ENCODE measurements at regions not wholly inside any gene's neighbourhood (a gene's known extent, or its start where the extent isn't known, plus 50 kb on each side); places are given as distances from the start of the nearest gene placed in this dataset.

DNA sequence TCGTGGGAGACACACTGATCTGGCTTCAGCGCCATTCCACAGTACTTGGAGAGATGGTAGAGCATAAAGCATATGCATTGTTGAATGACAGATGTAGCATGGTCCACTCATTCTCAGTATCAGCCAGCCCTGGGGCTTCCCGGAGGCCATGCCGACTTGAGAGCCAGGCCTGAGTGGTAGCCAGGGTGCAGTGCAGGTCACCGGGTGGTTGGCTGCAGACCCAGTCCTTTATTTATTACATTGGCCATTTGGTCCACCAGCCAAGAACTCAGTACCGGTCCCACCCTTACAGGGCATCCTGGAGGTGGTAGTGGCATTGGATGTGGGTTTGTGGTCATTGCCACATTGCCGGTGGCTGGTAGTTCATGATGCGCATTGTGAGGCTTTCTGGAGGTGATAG lies 121.6 kb upstream of the RTL1 start:
- FAIRE-seq (no peak), DNase-seq (ENCODE audit: low spot score) (no peak)

DNA sequence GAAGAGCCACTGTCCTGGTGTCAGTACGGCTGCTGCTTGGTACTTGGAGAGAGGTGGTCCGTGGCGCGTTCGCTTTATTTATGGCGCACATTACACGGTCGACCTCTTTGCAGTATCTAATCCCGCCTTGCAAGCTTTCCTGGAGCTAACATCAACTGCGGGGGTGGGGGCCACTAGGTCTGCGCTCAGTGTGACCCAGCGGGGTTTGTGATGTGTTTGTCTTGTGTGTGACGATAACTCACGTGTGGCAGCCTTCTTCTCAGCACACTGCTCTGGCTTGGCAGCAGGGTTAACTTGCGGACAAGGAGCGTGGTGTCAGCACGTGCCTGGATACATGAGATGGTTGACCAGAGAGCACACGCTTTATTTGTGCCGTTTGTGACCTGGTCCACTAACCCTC lies 122.2 kb upstream of the RTL1 start:
- no peak for FAIRE-seq
- DNase-seq (ENCODE audit: low spot score) = no peak

DNA sequence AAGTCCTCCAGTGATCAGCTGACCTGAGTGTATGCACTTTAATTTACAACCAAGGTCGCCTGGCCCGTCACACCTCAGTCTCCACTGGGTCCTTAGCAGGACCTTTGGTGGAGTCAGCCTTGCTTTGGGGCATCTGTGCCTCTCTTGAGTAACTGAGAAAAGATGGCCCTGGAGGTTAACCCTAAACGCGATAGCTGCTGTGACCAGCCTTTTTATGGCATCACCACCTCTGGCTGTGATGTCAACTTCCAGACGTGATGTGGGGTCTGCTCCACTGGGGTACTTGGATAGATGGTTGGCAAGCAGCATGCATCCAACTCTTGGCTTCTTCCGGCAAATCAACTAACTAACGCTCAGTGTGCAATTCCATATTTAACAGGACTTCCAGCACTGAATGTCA lies 122.8 kb upstream of the RTL1 start:
- FAIRE-seq = no peak
- no peak for DNase-seq (ENCODE audit: low spot score)

DNA sequence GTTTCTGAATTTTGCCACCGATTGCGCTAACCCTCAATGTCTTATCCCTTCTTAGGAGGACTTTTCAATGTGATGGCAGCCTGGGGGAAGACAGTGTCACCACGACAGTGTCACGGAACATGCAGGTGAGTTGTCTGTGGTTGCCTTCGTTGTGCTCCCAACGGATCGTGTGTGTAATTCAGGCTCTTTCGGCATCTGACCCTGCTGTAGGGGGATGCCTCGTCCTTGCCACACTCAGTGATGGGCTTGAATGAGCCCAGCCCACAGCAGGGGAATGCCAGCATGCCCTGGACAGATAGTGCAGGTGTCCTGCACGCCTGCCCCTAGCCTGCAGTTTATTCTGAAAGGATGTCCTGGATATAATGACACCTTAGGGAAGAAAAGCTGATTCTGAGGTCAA lies 123.8 kb upstream of the RTL1 start:
- no peak for DNase-seq (ENCODE audit: low spot score)
- FAIRE-seq = no peak

DNA sequence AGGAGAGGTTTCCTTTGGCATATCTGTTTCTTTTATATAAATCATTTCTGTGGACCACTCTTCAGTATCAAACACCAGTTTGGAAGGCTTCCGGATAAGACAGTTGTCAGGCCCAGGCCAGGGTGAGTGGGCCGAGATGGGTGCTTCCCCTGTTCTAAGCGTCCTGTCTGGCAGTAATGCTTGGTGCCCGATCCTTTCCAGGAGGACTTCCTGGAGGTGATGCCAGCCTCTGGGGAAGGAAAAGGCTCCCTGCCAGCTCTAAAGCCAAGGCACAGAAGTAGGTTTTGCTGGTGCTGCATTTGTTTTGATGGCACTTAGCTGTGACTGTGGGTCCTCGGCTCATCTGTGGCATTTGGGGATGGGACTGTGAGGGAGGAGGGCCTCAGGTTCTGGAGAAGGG lies 124.4 kb upstream of the RTL1 start:
- FAIRE-seq = no peak
- DNase-seq (ENCODE audit: low spot score) = no peak

DNA sequence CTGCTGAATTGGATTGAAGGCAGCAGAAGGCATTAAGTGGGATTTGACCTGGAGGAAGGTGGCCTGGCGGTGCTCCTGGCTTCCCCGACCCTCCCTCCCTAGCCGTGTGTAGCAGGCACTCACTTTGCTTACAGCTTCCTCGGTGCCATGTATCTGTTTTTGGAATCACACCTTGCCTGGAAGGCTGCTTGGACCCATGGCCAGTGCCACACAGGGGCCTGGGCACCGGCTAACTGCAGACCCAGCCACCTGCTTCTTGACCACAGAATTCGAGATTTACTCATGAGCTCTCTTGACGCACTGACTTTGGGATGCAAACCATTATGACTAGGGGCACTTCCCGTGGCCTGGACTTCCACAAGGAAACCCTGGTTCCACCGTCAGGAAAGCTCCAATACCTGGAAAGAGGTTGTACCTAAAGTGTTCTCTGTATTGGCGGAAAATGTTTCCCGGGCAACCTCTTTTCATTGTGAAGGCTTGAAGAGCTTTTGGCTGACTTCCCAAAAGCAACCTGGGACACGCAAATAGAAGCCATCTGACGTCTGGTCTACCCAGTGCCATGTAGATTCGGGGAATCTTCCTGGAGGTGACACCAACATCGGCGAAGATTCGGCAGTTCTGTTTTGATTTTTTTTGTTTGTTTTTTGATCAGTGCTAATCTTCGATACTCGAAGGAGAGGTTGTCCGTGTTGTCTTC lies 125.6 kb upstream of the RTL1 start:
- no peak for FAIRE-seq
- no peak for DNase-seq (ENCODE audit: low spot score)

DNA sequence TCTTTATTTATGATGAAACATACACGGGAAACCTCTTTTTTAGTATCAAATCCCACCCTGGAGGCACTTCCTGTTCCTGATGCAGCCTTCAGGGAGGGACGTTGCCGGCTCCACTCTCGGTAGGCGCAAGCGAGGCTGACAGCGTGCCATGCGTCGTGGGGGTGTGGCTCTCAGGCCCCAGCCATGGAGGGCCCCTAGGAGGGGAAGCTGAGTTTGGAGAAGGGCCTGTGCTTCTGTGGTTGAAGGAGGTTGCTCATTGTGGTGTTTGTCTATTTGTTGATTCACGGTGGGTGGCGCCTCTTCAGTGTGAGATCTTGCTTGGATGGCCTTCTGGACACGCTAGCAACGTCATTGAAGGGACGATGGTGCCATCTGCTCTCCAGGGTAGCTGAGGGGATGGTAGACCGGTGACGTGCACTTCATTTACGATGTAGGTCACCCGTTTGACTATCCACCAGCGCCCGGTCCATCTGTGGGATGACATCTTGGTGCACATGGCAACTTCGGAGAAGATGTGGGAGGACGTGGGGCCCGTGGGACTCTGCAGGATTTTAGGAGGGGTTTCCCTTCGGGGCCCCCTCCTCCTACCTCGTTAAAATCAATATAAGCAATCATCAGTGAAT lies 126.3 kb upstream of the RTL1 start:
- DNase-seq (ENCODE audit: low spot score) (no peak), FAIRE-seq (no peak)

DNA sequence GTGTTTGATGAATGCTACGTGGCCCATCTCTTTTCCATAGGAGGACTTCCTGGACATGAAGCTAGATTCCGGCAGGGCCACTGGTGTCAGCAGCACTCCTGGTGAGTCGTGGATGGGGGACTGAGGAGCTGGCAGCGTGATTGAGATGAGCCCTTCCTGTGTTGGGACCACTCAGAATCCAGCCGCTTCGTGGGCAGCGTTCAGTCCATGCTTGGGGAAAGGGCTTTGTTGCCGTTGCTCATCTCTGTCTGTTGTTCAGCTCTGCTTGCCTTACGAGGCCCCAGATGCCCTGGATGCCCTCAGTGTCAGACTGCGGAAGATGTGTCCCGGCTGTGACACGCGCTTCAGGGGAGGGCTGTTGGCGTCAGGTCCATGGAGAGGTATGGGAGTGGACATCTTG lies 127.1 kb upstream of the RTL1 start:
- no peak for DNase-seq (ENCODE audit: low spot score)
- no peak for FAIRE-seq

DNA sequence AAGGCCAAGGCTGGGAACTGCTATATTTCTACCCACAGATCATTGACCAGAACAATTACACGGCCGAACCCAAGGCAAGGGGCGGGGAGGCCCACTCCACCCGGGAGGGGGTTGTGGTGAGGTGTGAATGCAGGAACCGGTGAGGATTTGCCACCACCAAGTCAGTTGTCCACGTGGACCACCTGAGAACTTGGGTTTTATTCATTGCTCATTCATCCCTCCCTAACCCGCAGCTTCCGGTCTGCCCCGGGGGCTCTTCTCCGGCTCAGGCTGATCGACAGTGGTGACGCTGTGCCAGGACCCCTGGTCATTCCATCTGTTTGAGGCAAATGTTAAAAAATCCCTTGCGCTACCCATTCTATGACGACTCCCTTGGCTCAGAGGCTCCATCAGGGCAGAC lies 127.7 kb upstream of the RTL1 start:
- no peak for FAIRE-seq

DNA sequence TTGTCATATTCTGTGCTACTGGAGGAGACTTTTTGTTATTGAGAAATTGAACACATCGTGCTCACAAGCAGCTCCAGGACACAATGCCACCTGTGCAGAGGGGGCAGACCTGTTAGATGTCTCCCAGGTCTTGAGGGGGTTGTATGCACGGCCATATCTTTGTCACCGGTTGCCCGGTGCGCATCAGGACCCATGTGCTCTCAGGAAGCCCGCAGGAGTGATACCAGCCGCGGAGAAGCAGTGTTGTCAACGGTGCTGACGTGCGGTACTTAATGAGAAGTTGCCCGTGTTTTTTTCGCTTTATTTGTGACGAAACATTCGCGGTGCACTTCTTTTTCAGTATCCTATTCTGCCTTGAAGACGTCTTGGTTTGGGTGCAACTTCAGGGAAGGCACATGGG lies 128.2 kb upstream of the RTL1 start:
- FAIRE-seq = no peak
- DNase-seq (ENCODE audit: low spot score) = no peak

More for the DNA sequence above, 127.7 kb upstream of the RTL1 start:
- no peak for DNase-seq (ENCODE audit: low spot score)

DNA sequence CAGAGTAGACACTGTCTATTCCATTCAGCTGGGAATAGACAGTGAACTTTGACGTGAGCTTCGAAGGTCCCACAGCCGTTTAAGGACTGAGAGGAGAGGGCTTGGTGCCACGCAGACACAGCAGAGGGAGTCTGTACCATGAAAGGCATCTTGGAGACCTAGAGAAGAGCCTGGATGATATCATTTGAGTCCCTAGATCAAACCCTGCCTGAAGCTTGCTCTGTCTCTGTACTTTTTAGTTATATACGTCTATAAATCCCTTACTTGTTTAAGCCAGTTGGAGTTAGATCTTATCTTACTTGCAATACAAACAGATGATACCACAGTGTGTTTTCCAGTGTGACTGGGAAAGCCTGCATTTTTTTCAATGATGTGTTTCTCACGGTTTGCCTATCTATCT lies 128.9 kb upstream of the RTL1 start:
- DNase-seq (ENCODE audit: low spot score) (no peak), FAIRE-seq (no peak)

DNA sequence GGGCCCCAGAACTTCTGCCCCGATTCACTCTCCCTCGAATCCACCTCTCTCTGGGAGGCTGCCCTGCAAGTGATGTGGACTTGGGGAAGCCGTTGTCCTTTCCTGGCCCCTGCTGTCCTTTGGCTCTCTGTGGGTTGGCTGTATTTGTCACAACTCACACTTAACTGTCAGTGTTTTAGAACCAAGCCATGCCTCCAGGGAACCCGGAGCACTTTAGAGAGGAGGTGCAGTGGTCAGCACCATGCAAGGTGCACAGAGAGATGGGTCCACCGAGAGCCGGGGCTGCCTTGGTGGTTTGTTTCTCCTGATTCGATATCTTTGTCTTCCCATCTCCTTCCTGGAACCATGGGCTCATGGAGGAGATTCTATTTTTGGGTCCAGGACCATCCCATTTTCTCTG lies 129.5 kb upstream of the RTL1 start:
- FAIRE-seq (no peak), DNase-seq (ENCODE audit: low spot score) (no peak)

DNA sequence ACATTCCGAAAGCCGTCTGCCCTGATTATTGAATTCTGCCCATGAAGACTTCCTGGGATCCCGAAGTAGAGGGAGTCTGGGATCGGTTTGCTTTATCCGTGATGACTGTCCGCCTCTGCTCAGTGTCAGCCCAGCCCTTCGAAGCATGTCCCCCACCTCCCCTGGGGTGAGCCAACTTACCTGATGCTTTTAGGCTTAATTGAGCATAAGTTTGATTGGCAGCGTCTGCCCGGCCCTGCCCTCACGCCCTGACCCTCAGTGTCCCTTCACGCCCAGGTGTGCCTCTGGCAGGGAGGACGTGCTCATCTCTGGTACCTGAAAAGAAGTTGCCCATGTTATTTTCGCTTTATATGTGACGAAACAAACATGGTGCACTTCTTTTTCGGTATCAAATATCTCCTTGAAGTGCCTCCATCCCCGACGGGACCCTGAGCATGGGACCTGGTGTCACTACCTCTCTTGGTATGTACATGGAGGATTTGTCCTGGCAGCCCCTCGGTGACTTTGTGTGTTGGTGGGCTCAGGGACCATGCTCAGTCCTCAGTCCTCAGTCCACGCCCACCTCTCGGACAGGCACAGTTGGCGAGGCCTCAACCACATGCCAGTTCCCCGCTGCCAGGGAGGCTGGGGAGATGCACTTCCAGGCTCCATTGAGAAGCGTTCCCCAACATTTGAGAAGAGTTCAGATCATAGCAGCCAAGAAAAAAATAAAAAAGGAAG lies 130.1 kb upstream of the RTL1 start:
- DNase-seq (ENCODE audit: low spot score) (no peak), FAIRE-seq (no peak)

DNA sequence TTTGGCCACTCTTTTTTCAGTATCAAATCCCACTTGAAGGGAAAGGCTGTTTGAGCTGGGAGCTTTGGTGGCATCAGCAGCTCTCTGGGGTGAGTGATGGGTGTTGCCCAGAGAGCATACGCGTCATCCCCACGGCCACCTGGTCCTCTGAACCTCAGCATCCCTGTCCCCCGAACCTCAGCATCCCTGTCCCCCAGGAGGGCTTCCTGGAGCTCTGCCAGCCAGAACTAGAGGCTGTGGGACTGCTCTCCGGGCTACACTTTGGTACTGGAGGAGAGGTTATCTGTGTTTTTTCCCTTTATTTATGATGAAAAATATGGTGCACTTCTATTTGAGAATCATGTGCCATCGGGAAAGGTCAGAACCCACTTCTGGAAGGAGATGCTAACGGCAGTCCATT lies 131.5 kb upstream of the RTL1 start:
- DNase-seq (ENCODE audit: low spot score) (no peak), FAIRE-seq (no peak)

DNA sequence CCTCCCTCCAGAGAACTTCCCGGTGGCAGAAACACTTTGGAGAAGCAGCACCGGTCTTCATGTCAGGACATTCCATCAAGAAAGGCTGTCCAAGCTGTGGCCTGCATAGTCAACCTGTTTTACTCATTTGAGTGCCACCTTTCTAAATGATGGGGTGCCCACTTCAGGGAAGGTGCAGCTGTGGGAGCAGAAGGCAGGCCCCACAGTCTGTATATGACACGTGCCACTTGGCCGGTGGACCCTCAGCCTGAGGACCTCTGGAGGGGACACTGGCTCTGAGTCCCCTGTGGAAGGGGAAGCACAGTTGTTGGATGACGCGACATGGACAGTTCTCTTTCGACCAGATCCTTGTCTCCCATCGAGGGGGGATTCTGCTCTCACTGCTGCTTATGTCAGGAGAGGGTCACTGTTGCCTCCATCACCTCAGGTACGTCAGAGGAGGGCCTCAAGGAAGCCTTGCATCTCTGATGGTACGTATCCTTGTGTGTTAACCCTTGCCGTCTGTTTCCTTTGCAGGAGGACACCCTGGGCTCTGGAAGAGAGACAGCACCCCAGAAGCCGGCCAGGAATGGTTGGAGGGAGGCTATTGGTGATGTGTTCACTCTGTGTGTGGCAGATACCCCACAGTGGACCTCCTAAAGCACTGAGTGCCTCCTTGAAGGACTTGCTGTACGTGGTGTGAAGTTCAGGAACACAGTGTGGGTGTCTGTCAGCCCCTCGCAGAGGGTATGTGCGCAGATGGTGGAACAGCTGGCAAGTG lies 132.1 kb upstream of the RTL1 start:
- FAIRE-seq = no peak
- no peak for DNase-seq (ENCODE audit: low spot score)

DNA sequence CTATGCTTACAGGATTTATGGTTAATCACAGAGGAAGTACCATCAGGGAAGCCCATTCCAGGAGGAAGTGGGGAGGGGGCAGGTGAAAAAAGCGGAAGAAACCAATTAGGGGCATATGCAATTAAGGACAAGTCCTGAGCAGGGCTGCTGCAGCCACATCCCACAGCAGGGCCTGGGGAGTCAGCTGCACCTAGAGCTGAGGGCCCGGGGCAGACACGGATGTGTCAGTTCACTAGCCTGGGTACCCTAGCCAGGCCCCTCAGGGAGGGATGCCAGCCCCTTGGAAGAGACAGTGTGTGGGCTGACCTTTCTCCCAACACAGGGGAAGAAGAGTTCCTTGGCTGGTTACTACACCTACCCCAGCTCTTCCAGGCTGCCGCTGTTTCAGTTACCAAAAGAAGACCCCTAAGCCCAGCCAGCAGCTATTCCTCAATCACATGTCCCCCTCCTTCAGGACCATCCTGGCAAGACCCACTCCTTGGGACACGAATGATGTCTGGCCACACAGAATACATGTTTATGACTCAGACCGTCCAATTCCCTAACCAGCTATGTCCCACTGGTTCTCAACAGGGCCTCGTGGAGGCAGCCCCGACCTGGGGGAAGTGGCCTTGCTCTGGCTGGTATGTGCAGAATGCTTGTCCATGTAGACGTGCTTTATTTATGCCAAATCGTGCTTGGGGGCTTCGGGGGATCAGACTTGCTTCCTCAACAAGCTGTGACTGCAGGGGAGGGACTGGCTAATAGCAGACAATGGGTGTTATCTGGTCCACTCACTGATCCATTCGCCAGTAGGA lies 133.7 kb upstream of the RTL1 start:
- DNase-seq (ENCODE audit: low spot score) (no peak), FAIRE-seq (no peak)

DNA sequence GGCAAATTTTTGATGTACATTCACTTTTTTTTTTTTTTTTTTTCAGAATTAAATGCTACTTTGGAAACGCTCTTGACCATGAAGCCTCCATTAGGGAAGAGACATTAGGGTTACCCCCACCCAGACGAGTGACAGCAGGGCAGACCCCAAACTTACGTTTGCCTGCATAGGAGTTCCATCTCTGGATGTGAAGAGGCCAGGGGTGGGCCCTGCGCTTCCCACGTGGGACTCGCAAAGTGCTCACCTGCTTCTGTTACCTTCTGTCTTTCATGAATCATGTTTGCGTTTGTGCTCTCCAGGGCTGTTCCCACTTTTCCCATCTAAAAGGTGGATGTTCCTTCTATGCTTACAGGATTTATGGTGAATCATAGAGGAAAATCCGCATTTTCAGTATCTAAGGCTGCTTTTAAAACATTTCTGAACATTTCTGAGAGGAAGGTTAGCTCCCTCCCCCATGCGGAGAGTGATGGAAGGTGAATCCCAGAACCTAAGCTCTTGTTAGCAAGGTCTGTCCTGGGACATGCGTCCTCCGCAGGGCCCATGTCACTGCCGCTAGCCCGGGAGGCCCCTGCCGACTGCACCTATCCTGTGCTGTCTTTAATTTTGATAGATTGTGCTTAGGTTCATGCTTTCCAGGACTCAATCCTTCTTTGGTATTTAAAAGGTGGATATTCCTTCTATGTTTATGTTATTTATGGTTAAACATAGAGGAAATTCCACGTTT lies 135.7 kb upstream of the RTL1 start:
- no peak for FAIRE-seq
- no peak for DNase-seq (ENCODE audit: low spot score)

DNA sequence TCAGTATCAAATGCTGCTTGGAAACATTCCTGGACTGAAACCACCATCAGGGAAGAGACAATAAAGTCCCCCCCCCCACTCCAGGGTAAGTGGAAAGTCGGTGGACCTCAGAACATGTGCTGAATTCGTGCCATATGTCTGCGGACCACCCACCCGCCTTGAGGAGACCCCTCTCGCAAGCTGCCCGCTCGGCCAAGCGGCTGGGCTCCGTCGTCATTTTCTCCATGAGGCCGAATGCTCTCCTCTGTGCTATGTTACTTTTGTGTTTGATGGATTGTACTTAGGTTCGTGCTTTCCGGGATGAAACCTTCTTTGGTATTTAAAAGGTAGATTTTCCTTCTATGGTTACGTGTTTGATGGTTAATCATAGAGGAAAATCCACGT lies 136.2 kb upstream of the RTL1 start:
- DNase-seq (ENCODE audit: low spot score) = no peak
- no peak for FAIRE-seq

DNA sequence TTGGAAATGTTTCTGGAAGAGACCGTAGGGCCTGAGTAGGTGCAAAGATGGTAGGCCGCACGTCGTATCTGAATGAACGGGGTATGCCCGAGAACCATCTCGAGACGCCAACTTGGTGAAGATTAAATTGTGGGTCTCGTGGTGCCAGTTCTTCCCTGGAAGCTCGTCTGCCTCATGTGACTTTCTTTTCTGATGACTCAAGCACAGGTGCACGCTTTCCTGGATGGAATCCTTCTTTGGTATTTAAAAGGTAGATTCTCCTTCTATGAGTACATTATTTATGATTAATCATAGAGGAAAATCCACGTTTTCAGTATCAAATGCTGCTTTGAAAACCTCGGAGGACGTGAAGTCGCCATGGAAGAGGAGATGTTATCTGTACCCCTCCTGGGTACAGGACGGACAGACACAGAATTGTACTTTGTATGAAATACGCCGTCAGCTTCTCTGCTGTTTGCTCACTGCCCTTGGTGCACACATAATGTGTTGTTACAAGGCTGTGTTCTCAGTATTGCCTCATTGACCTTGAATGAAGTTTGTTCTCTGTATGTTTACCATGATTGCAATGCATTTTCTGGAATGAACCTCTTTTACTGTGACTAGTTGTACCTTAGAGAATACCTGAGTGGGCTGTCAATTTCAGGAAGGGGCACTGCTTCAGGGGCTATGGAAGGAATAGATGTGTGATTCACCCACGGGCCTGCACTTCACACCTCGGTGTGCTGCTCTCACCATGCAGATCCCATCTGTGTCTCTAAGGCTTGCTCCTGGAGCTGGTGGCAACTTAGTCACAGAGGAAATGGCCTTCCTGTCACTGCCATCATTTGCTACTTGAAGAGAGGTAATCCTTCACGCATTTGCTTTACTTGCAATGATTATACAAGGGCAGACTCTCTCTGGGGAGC lies 137.3 kb upstream of the RTL1 start:
- no peak for FAIRE-seq
- DNase-seq (ENCODE audit: low spot score) = no peak

DNA sequence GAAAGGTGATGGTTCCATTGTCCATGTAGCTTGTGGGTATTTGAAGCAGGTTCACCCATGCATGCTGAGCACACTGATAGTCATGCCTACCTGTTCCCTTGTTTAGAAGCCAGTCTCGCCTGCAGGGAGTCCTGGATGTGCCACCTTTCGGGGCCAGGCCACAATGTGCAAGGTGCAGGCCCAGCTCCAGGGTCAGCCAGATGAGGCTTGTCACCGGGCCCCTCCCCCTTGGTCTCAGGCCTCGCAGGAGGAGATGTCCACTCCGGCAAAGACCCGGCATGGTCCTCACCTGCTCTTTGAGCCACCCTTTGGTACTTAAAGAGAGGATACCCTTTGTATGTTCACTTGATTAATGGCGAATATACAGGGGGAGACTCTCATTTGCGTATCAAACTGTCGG lies 140.4 kb upstream of the RTL1 start:
- DNase-seq (ENCODE audit: low spot score) = no peak
- FAIRE-seq = no peak
